ENCODE measurements at regions not wholly inside any gene's neighbourhood (a gene's known extent, or its start where the extent isn't known, plus 50 kb on each side); places are given as distances from the start of the nearest gene placed in this dataset.

DNA sequence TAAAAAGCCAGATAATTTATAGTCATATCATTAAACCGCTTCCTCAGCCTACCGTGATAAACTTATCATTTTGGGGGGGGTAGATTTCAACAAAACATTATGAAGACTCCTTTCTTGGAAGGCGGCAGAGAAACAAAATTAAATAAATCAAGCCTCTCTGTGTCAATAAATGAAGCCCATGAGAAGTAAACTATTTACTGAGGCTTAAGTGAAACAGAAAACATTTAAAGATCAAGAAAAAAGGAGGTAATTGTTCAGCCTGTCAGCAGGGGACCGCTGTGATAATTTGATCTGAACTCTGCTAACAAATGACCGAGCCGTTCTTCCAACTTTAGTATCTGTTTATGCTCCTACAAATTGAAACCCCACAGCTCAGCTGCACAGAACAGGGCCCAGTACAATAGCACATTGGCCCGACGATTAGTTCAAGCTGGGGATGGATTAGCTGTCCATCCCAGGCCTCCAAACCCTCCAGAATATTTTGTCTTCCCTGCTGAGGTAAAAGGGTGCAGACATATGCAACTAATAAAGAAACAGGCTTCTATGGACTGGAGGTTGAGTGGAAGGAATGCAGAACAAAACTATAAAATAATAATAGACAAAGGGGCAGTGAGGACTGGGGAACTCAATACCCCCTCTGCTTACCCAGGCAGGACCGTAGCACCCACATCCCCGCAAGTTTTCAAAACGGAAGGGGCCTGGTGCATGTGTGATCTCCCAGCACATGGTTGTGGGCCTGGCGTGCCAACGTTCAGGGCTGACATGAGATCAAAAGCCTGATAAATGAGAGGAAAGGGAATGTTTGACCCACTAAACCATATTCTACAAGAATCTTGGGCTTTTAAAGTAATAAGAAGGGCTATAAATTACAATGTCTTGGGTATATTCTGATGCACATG, 298.1 kb upstream of the IRX5 start:
- no peak for TF ChIP-seq EP300 (IDR thresholded peaks at IDR 0.05)
- TF ChIP-seq, protein P1, sequence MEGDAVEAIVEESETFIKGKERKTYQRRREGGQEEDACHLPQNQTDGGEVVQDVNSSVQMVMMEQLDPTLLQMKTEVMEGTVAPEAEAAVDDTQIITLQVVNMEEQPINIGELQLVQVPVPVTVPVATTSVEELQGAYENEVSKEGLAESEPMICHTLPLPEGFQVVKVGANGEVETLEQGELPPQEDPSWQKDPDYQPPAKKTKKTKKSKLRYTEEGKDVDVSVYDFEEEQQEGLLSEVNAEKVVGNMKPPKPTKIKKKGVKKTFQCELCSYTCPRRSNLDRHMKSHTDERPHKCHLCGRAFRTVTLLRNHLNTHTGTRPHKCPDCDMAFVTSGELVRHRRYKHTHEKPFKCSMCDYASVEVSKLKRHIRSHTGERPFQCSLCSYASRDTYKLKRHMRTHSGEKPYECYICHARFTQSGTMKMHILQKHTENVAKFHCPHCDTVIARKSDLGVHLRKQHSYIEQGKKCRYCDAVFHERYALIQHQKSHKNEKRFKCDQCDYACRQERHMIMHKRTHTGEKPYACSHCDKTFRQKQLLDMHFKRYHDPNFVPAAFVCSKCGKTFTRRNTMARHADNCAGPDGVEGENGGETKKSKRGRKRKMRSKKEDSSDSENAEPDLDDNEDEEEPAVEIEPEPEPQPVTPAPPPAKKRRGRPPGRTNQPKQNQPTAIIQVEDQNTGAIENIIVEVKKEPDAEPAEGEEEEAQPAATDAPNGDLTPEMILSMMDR (IDR thresholded peaks at IDR 0.05) = no peak

Measured in ovary (tissue), 3 donors.